CD8-positive, alpha-beta memory T cell (primary cell): ENCODE measurements at regions not wholly inside any gene's neighbourhood (a gene's known extent, or its start where the extent isn't known, plus 50 kb on each side); places are given as distances from the start of the nearest gene placed in this dataset.

Experiments used
- CTCF ChIA-PET: fragments of 350-600 bp; sonication (Branson Sonifier 250); formaldehyde crosslinking; loops from one replicate; lab custom pipeline; 2021; ENCODE audit warnings: antibody characterized with exemption; lab: Charles Lee
- POLR2A ChIA-PET: fragments of 350-600 bp; sonication (Branson Sonifier 250); formaldehyde crosslinking; loops from one replicate; lab custom pipeline; 2021; ENCODE audit warnings: antibody characterized with exemption; lab: Charles Lee
- DNase-seq, 5 donors: peaks; one replicate each; pipeline versions ENCODE4 v3.0.0 to v3.0.0-alpha.2; 2020 to 2022; ENCODE audit warnings: mixed read lengths in 1 of 5
- H3K27ac ChIP-seq: one replicate; pipeline ENCODE4 v1.7.0; 2013; ENCODE audit warnings: low read depth, mild to moderate bottlenecking, low read length, moderate library complexity
- H3K27me3 ChIP-seq: 2 replicates; pipeline ENCODE4 v1.7.0; 2013; ENCODE audit warnings: low read length, mild to moderate bottlenecking; ENCODE audit not compliant: insufficient read depth, poor library complexity, severe bottlenecking
- H3K36me3 ChIP-seq: 2 replicates; pipeline ENCODE4 v1.7.0; 2013; ENCODE audit warnings: mild to moderate bottlenecking, low read length, moderate library complexity; ENCODE audit not compliant: insufficient read depth
- H3K4me1 ChIP-seq: 2 replicates; pipeline ENCODE4 v1.7.0; 2013; ENCODE audit warnings: mild to moderate bottlenecking, low read length, moderate library complexity; ENCODE audit not compliant: insufficient read depth
- H3K4me3 ChIP-seq: 2 replicates; pipeline ENCODE4 v1.7.0; 2013; ENCODE audit warnings: mild to moderate bottlenecking, low read length
- H3K9me3 ChIP-seq: 2 replicates; pipeline ENCODE4 v1.7.0; 2013; ENCODE audit warnings: mild to moderate bottlenecking, low read length
- H3K27ac Mint-ChIP-seq, 8 donors: one replicate each; pipeline ENCODE4 v1.8.0; 2020 to 2021; ENCODE audit warnings: mixed read lengths in 8 of 8, mild to moderate bottlenecking in 6 of 8, inconsistent platforms in 3 of 8, moderate library complexity in 3 of 8
- H3K27me3 Mint-ChIP-seq, 2 donors: one replicate each; pipeline ENCODE4 v1.8.0; 2020 to 2021; ENCODE audit warnings: mixed read lengths in 2 of 2, mild to moderate bottlenecking in 1 of 2, moderate library complexity in 1 of 2
- H3K36me3 Mint-ChIP-seq, 3 donors: one replicate each; pipeline ENCODE4 v1.8.0; 2020 to 2021; ENCODE audit warnings: mixed read lengths in 3 of 3, inconsistent platforms in 1 of 3, mild to moderate bottlenecking in 1 of 3
- H3K4me1 Mint-ChIP-seq, 3 donors: one replicate each; pipeline ENCODE4 v1.8.0; 2020 to 2021; ENCODE audit warnings: mixed read lengths in 3 of 3, inconsistent platforms in 1 of 3, mild to moderate bottlenecking in 1 of 3
- H3K4me3 Mint-ChIP-seq, 7 donors: one replicate each; pipeline ENCODE4 v1.8.0; 2020 to 2021; ENCODE audit warnings: mixed read lengths in 7 of 7, mild to moderate bottlenecking in 6 of 7, moderate library complexity in 4 of 7, inconsistent platforms in 2 of 7
- H3K9me3 Mint-ChIP-seq, 5 donors: one replicate each; pipeline ENCODE4 v1.8.0; 2020 to 2022; ENCODE audit warnings: mixed read lengths in 5 of 5, mild to moderate bottlenecking in 3 of 5, moderate library complexity in 2 of 5, inconsistent platforms in 1 of 5

- no peaks in the 10 kb centered on the region for H3K9me3 Mint-ChIP-seq
- H3K27me3 ChIP-seq, result no peaks in the 10 kb centered on the region
- no peak overlapping the region for H3K27ac Mint-ChIP-seq
- no peaks in the 10 kb centered on the region for H3K36me3 Mint-ChIP-seq
- no peaks in the 10 kb centered on the region for H3K36me3 ChIP-seq
- no peaks in the 10 kb centered on the region for H3K9me3 ChIP-seq
- no peaks in the 10 kb centered on the region for H3K4me1 ChIP-seq
- ChIA-PET POLR2A (no interaction called here), CTCF (no interaction called here)
- no peak overlapping the region for H3K4me3 Mint-ChIP-seq
- peaks cover 2 to 14% of the 10 kb centered on the region in 2 donors for H3K27me3 Mint-ChIP-seq
- no peaks in the 10 kb centered on the region for H3K4me1 Mint-ChIP-seq
- H3K27ac ChIP-seq, result no peak overlapping the region
- no peak overlapping the region for H3K4me3 ChIP-seq
- DNase-seq, result no peak
Measured at GRCh38 chr3:132210476-132211346, 106.5 kb upstream of the ACP3 start.

- H3K27ac Mint-ChIP-seq, result no peak overlapping the region
- Histone ChIP-seq H3K36me3 (no peaks in the 10 kb centered on the region), H3K4me1 (no peaks in the 10 kb centered on the region), H3K4me3 (no peak overlapping the region), H3K9me3 (no peaks in the 10 kb centered on the region), H3K27me3 (no peaks in the 10 kb centered on the region), H3K27ac (no peak overlapping the region)
- H3K27me3 Mint-ChIP-seq, result peaks cover 2 to 14% of the 10 kb centered on the region in 2 donors
- POLR2A ChIA-PET, result no interaction called here
- no peaks in the 10 kb centered on the region for H3K36me3 Mint-ChIP-seq
- H3K4me3 Mint-ChIP-seq, result no peak overlapping the region
- no peaks in the 10 kb centered on the region for H3K4me1 Mint-ChIP-seq
- CTCF ChIA-PET, result no interaction called here
- no peaks in the 10 kb centered on the region for H3K9me3 Mint-ChIP-seq
- no peak for DNase-seq
Measured at GRCh38 chr3:132211896-132212295, 105.3 kb upstream of the ACP3 start.

- H3K4me1 ChIP-seq, result no peaks in the 10 kb centered on the region
- no peaks in the 10 kb centered on the region for H3K36me3 ChIP-seq
- Mint-ChIP-seq H3K36me3 (no peaks in the 10 kb centered on the region), H3K4me1 (no peaks in the 10 kb centered on the region), H3K9me3 (no peaks in the 10 kb centered on the region), H3K4me3 (no peak overlapping the region), H3K27me3 (no peaks in the 10 kb centered on the region), H3K27ac (no peak overlapping the region)
- H3K9me3 ChIP-seq, result no peaks in the 10 kb centered on the region
- DNase-seq, result no peak
- CTCF ChIA-PET, result no interaction called here
- no peaks in the 10 kb centered on the region for H3K27me3 ChIP-seq
- POLR2A ChIA-PET, result no interaction called here
- H3K27ac ChIP-seq, result no peak overlapping the region
- H3K4me3 ChIP-seq, result no peak overlapping the region
Measured at GRCh38 chr3:132218817-132219755, 98.1 kb upstream of the ACP3 start.

GRCh38 chr3:132220986-132221385, 96.2 kb upstream of the ACP3 start:
- Histone ChIP-seq H3K4me3 (no peak overlapping the region), H3K27me3 (no peaks in the 10 kb centered on the region), H3K4me1 (no peaks in the 10 kb centered on the region), H3K9me3 (no peaks in the 10 kb centered on the region), H3K36me3 (no peaks in the 10 kb centered on the region), H3K27ac (no peak overlapping the region)
- H3K36me3 Mint-ChIP-seq, result no peaks in the 10 kb centered on the region
- no peaks in the 10 kb centered on the region for H3K9me3 Mint-ChIP-seq
- H3K27me3 Mint-ChIP-seq, result no peaks in the 10 kb centered on the region
- ChIA-PET CTCF (interaction anchor here (1.0 kb wide), 1 partner anchor 1328 kb away, joined by 3 read pairs; no protein-coding TSS in a partner anchor), POLR2A (no interaction called here)
- no peak overlapping the region for H3K27ac Mint-ChIP-seq
- DNase-seq, result no peak
- no peak overlapping the region for H3K4me3 Mint-ChIP-seq
- H3K4me1 Mint-ChIP-seq, result no peaks in the 10 kb centered on the region

- no peaks in the 10 kb centered on the region for H3K36me3 Mint-ChIP-seq
- H3K27ac Mint-ChIP-seq, result no peak overlapping the region
- Histone ChIP-seq H3K4me3 (no peak overlapping the region), H3K27me3 (no peaks in the 10 kb centered on the region), H3K4me1 (no peaks in the 10 kb centered on the region), H3K9me3 (no peaks in the 10 kb centered on the region), H3K36me3 (no peaks in the 10 kb centered on the region), H3K27ac (no peak overlapping the region)
- H3K4me3 Mint-ChIP-seq, result no peak overlapping the region
- no peak for DNase-seq
- H3K4me1 Mint-ChIP-seq, result no peaks in the 10 kb centered on the region
- CTCF ChIA-PET, result no interaction called here
- peaks cover 0 to 3% of the 10 kb centered on the region in 2 donors for H3K27me3 Mint-ChIP-seq
- no peaks in the 10 kb centered on the region for H3K9me3 Mint-ChIP-seq
- POLR2A ChIA-PET, result no interaction called here
Measured at GRCh38 chr3:132222868-132223538, 94.2 kb upstream of the ACP3 start.

- no peak overlapping the region for H3K27ac Mint-ChIP-seq
- no peaks in the 10 kb centered on the region for H3K36me3 Mint-ChIP-seq
- ChIA-PET POLR2A (no interaction called here), CTCF (no interaction called here)
- H3K9me3 ChIP-seq, result no peaks in the 10 kb centered on the region
- no peaks in the 10 kb centered on the region for H3K4me1 Mint-ChIP-seq
- H3K27ac ChIP-seq, result no peak overlapping the region
- H3K27me3 Mint-ChIP-seq, result peaks cover 5 to 6% of the 10 kb centered on the region in 2 donors
- H3K9me3 Mint-ChIP-seq, result no peaks in the 10 kb centered on the region
- no peak overlapping the region for H3K4me3 Mint-ChIP-seq
- H3K36me3 ChIP-seq, result no peaks in the 10 kb centered on the region
- no peaks in the 10 kb centered on the region for H3K27me3 ChIP-seq
- no peak for DNase-seq
- no peaks in the 10 kb centered on the region for H3K4me1 ChIP-seq
- H3K4me3 ChIP-seq, result no peak overlapping the region
Measured at GRCh38 chr3:132225664-132226063, 91.5 kb upstream of the ACP3 start.

GRCh38 chr3:132228923-132229322, 88.3 kb upstream of the ACP3 start:
- Histone ChIP-seq H3K27me3 (no peaks in the 10 kb centered on the region), H3K9me3 (no peaks in the 10 kb centered on the region), H3K27ac (no peak overlapping the region), H3K4me1 (no peaks in the 10 kb centered on the region), H3K4me3 (no peak overlapping the region), H3K36me3 (no peaks in the 10 kb centered on the region)
- no peaks in the 10 kb centered on the region for H3K9me3 Mint-ChIP-seq
- no peak overlapping the region for H3K4me3 Mint-ChIP-seq
- H3K4me1 Mint-ChIP-seq, result no peaks in the 10 kb centered on the region
- H3K27ac Mint-ChIP-seq, result peak overlapping the region in 1 of 8 donors; percentile 36
- POLR2A ChIA-PET, result no interaction called here
- CTCF ChIA-PET, result no interaction called here
- no peaks in the 10 kb centered on the region for H3K36me3 Mint-ChIP-seq
- H3K27me3 Mint-ChIP-seq, result peaks cover 7 to 9% of the 10 kb centered on the region in 2 donors
- no peak for DNase-seq

GRCh38 chr3:132229641-132230040, 87.6 kb upstream of the ACP3 start:
- ChIA-PET CTCF (no interaction called here), POLR2A (no interaction called here)
- Mint-ChIP-seq H3K27ac (no peak overlapping the region), H3K9me3 (no peaks in the 10 kb centered on the region), H3K4me1 (no peaks in the 10 kb centered on the region), H3K4me3 (no peak overlapping the region), H3K27me3 (peaks cover 7 to 12% of the 10 kb centered on the region in 2 donors), H3K36me3 (no peaks in the 10 kb centered on the region)
- no peaks in the 10 kb centered on the region for H3K36me3 ChIP-seq
- no peaks in the 10 kb centered on the region for H3K9me3 ChIP-seq
- H3K4me1 ChIP-seq, result no peaks in the 10 kb centered on the region
- no peaks in the 10 kb centered on the region for H3K27me3 ChIP-seq
- DNase-seq, result no peak
- no peak overlapping the region for H3K4me3 ChIP-seq
- H3K27ac ChIP-seq, result no peak overlapping the region
